Activated CD8-positive, alpha-beta memory T cell treated with anti-CD3 and anti-CD28 coated beads for 4 hours (primary cell): ENCODE measurements at regions not wholly inside any gene's neighbourhood (a gene's known extent, or its start where the extent isn't known, plus 50 kb on each side); places are given as distances from the start of the nearest gene placed in this dataset.

Experiments used
- DNase-seq, 2 donors: peaks; one replicate each; pipeline ENCODE4 v3.0.0-alpha.2; 2020; ENCODE audit warnings: low read depth in 2 of 2

- DNase-seq = no peak
Measured at GRCh38 chr12:93103154-93103553, 174.1 kb upstream of the EEA1 start.

GRCh38 chr12:93104535-93104934 lies 175.4 kb upstream of the EEA1 start:
- no peak for DNase-seq

DNA sequence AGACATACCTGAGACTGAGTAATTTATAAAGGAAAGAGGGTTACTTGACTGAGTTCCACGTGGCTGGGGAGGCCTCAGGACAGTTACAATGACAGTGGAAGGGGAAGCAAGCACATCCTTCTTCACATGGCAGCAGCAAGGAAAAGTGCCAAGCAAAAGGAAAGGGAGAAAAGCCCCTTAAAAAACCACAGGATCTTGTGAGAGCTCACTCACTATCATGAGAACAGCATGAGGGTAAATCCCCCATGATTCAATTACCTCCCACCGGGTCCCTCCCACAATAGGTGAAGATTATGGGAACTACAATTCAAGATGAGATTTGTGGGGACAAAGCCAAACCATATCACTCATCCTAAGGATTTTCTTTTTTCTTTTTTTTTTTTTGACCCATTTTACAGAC lies 177.8 kb upstream of the EEA1 start:
- DNase-seq = no peak

GRCh38 chr12:93107514-93108312 lies 178.6 kb upstream of the EEA1 start:
- no peak for DNase-seq

DNA sequence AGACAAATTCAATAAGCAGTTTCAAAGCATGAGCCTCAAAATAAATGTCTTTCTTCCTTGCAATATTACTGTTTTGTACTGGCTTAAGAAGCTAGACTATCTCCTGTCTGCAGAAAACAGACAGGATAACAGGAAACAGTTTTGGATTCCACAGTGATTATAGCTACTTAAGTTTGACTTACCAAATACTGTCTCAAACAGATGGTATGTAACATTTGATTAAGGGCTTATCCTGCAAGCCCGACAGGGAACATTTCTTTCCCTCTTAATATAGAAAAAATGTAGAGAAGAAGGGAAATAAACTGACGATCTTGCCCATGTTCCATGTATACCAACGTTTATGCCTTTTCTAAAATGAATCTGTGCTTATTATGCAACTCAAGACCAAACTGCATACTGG lies 179.9 kb upstream of the EEA1 start:
- DNase-seq = no peak

- no peak for DNase-seq
Measured at GRCh38 chr12:93109551-93110203, 180.6 kb upstream of the EEA1 start.

- DNase-seq = no peak
Measured at GRCh38 chr12:93111773-93112172, 182.7 kb upstream of the EEA1 start.

DNA sequence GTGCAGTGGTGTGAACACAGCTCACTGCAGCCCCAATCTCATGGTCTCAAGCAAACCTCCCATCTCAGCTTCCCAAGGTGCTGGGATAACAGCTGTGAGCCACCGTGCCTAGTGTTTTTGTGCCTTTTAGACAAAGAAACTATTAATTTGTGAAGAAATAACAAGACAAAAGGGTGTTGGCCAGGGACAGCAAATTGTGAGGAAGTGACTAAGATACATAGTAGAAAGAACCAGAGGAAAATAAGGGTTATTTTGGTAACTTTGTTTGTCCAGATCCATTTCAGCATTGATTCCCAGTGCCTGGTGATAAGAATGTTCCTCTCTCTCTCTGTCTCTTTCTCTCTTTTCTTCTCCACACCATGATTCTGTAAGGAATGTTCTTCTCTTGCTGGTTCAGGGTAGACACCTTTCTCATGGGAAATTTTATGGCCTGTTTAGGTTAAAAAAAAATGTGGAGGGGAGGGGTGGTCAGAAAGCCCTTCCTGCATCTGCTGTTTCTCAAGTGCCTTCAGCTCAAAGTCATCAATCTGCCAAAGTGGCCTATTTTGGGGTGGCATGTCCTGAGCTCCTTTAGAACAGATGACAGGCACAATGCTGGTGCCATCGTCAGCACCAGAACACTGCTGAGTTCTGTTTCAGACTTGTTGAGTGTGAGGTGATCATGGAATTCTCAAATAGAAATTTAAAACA lies 184.4 kb upstream of the EEA1 start:
- no peak for DNase-seq

DNA sequence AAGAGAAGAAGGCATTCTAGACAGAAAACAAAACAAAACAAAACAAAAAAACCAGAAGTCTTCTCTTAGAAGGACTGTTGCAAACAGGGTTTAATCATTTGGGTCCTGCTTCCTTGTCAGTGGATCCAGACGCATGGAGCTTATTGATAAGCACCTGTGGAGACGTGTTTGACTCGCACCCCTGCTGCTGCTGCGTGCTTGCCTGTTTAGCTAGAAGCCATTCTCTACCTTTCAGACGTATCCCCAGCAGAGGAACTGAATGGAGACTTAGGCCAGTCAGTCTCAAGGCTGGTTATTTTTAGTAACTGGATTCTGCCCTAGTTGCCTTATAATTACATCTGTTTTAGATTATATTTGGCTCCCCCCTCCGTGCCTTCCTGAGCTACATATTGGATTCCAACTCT lies 186.1 kb upstream of the EEA1 start:
- no peak for DNase-seq

DNA sequence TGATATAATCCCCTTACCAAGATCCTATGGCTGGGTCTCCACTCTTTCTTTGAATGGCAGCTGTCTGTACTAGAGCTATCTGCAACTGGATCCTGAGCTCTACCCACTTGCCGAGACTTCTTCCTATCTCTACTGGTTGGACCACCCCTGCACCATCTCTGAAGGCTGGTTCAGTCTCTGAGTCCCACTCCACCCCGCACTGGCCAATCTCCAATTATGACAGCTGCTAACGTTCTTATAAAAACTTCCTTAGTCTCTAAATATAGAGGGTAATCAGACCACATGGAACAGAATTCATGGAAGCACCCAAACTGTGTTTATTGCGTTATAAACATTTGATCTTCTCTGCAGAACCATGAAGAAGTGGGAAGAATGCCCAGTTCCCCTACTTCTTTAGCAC lies 186.6 kb upstream of the EEA1 start:
- DNase-seq = no peak

DNA sequence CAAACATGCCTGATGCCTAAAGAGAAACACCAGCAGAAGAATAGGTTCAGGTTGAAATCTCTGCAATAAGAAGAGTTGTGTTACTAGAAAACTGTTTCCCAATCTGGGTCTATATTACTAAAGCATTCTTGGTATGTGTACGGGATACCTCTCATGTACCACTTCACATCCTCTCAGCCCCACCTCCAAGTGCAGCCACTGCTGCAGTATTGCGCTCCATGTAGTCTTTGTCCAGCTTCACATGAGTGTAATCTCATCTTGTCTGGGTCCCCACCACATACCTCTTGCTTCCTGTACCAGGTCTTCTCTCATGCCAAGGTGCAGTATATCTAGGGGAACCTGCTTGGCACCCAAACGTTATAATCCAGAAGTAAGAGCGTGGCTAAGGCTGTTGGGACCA lies 187.5 kb upstream of the EEA1 start:
- no peak for DNase-seq

DNA sequence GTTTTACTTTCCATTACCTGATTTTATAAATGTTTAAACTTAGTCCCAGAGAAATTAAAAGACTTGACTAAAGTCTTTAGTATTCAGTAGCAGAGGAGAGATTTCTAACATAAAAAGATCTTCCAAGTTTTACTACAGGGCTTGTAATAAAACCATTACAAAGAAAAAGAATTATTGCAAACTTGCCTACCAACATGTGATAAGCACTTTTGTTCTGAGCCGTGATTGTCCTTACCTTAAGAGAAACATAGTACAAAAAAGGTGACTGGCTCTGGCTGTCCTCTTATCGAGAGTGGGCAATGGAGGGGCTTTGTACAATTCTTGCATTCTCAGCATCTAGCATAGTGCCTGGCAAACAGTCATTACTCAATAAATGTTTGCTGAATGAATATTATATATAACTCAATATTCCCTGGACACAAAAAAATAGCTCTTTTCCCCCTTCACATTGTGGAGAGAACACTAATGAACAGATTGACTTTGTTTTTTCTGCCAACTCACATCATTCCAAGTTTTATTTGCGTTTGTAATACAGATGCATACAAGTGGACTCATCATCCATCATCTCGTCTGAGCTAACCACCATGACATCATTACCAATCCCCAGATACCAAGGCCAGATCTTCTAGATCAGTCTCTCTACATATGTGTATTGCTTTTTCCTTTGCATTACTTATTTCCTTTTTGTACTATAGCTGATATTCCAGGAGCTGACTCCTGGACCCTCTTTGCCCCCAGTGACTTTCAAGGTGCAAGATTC lies 192.8 kb upstream of the EEA1 start:
- no peak for DNase-seq

DNA sequence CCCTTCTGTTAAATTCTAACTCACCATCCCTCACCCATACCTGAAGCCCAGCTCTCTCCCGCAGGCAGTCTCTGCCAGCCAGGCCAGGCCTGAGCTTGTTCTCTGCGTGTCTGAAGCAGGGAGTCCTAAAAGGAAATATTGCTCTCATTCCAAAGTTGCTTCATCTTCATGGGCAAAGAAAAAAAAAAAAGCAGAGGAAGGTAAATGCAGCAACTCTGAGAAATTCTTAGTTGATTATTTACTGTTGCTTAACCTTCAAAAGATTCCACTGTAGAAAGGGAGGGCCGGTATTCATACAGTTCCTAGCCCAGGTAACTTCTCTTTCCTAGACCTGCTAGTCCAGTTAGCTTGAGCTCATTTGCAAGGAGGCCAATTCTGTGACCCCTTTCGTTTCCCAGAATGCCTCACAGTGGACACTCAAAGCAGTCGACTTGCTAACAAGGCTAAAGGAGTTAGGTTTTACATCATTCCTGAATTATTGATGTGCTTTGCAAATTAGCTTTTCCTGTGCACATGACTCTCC lies 193.5 kb upstream of the EEA1 start:
- DNase-seq = no peak

- DNase-seq = no peak
Measured at GRCh38 chr12:93125126-93125525, 196.0 kb upstream of the EEA1 start.

DNA sequence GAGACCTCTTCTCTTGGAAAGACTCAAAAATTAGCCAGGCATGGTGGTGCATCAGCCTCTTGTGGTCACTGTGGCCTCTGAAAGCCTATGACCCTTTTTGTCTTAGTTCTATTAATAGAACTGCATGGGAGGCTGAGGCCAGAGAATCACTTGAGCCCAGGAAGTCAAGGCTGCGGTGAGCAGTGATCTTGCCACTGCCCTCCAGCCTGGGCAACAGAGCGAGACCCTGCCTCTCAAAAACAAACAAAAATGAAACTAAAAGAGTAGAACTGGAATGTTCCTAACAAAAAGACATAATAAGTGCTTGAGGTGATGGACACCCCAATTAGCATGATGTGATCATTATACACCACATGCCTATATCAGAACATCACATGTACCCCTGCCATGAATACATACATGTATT lies 197.0 kb upstream of the EEA1 start:
- no peak for DNase-seq

DNA sequence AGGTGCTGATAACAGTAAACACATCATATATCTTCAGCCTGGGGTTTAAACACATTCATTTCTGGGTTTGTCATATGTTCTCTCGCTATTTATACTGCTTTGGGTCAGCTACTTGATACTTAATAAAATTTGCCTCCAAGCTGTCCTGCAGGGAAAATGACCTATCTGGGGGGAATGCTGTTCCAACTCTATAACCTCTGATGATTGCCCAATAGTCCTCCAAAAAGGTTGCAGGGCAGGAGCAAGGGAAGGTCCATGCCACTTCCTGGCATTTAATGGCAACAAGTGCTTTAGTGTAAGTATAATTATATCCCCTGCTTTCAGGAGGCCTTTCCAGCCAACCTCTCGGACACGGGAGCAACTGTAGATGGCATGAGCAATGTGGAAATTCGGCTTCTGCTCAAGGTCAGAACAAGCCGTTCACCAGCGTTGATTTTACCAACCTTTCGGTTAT lies 198.0 kb upstream of the EEA1 start:
- no peak for DNase-seq

DNA sequence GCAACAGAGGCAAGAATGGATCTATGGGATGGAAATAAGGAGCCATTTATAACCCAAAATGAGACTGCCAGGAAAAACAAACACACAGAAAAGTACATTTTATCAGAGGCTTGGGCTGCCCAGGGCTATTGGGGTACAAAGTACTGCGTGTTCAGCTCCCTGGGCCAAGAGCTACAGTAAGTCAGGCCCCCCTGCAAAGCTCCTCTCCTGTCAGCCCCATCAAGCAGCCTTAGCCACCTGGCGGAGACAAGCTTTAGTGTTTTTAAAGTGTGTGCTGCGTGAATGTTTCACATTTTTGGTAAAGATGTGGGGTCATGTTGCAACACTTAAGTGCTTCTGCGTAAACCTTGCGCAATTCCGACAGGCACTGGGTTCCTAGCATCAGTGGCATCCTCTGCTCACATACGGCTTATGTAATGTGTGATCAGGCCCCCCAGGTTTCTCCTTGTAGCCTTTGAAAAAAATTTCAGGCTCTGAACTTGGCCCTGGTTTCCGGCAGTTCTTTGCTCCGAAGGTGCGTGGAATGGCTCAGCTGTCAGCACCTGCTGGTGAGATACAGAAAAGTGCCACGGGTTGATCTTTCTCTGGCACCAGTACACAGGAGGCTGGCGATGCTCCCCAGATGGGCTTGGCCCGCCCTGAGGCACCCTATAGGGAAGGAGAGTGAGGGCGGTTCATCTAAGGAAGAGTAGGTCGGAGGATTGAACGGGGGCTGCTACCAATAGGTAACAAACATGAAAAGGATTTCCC lies 198.7 kb upstream of the EEA1 start:
- no peak for DNase-seq

- no peak for DNase-seq
Measured at GRCh38 chr12:93128332-93128707, 199.2 kb upstream of the EEA1 start.

DNA sequence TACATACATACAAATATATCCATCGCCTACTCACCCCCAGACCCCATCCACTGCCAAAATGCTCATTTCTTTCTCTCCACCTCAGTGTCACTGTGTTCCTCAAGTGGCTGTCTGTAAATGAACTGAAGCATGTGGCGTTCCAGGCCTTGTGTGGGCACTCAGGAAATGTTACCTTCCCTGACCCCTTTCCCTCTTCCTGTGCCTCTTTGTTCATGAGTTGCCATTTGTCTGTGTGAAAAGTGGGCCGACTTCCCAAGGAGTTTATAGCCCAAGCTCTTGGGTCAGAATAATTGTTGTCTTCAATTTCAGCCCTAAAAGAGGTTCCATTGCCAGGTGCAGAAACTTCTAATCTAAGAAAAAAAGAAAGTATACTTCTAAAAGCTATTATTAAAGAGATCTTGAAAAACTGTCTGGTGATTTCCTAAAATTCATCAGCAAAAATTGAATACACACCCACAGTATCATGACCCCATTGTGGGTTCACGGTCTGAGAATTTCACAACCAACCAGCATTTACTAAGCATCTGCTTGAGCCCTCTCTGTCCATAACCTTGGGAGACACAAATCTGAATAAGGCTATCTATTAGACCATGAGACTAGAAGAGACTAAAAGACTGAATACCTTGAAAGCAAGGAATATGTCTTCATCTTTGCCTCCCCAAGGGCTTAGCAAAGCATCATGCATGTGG lies 201.4 kb upstream of the EEA1 start:
- DNase-seq = no peak

DNA sequence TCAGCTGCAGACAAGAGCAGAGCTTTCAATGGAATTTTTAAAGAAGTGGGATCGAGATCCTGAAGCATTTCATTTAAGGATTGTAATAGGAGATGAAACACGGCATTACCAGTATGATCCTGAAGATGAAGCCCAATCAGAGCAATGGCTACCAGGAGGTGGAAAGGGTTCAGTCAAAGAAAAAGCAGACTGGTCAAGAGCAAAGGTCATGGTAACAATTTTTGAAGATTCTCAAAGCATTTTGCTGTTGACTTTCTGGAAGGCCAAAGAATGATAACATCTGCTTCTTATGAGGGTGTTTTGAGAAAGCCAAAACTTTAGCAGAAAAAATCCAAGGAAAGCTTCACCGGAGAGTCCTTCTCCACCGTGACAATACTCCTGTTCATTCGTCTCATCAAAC lies 204.3 kb upstream of the EEA1 start:
- no peak for DNase-seq
